ENCODE measurements at regions not wholly inside any gene's neighbourhood (a gene's known extent, or its start where the extent isn't known, plus 50 kb on each side); places are given as distances from the start of the nearest gene placed in this dataset.

DNA sequence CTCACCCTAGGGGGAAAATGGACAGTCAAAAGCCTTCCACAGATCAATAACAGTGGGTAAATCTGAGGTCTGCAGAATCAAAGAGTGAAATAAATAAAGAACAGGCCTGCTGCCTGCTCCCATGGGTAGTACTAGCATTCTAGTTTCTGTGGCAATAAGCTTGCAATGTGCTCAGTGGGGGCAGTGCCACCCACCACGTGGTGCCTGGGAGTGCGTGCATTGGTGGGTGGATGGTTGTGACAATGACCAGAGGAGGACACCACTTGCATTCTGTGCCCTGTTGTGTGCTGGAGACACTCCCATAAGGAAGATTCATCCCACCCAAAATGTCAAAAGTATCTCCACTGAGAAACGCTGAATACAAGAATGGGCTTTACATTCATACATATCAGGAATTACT, 95.5 kb upstream of the NEDD9 start:
- TF ChIP-seq, protein P1, sequence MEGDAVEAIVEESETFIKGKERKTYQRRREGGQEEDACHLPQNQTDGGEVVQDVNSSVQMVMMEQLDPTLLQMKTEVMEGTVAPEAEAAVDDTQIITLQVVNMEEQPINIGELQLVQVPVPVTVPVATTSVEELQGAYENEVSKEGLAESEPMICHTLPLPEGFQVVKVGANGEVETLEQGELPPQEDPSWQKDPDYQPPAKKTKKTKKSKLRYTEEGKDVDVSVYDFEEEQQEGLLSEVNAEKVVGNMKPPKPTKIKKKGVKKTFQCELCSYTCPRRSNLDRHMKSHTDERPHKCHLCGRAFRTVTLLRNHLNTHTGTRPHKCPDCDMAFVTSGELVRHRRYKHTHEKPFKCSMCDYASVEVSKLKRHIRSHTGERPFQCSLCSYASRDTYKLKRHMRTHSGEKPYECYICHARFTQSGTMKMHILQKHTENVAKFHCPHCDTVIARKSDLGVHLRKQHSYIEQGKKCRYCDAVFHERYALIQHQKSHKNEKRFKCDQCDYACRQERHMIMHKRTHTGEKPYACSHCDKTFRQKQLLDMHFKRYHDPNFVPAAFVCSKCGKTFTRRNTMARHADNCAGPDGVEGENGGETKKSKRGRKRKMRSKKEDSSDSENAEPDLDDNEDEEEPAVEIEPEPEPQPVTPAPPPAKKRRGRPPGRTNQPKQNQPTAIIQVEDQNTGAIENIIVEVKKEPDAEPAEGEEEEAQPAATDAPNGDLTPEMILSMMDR (IDR thresholded peaks at IDR 0.05), result no peak
- TF ChIP-seq POLR2A (IDR thresholded peaks at IDR 0.05), result no peak
